GM23338 (cell line): ENCODE measurements at regions not wholly inside any gene's neighbourhood (a gene's known extent, or its start where the extent isn't known, plus 50 kb on each side); places are given as distances from the start of the nearest gene placed in this dataset.

Source experiments
- ATAC-seq: fragments of 200-7000 bp; cut with Tn5 transposase; 3 replicates; pipeline ENCODE4 v1.9.1; 2020
- DNase-seq: peaks from one replicate; pipeline ENCODE4 v3.0.0-alpha.2; 2015; ENCODE audit warnings: low spot score
- H2AFZ ChIP-seq: fragments of 200-600 bp; sonication (generic); 2 replicates; pipeline ENCODE4 v1.8.0; 2016; ENCODE audit warnings: antibody characterized with exemption, mild to moderate bottlenecking, moderate library complexity
- H3F3A ChIP-seq: fragments of 200-600 bp; sonication (generic); replicated peaks from 2 replicates; pipeline ENCODE4 v1.8.0; 2017; ENCODE audit warnings: antibody characterized with exemption, mixed run types, low read depth
- H3K27ac ChIP-seq: fragments of 200-600 bp; sonication (generic); 2 replicates; pipeline ENCODE4 v1.6.1; 2016; ENCODE audit warnings: low read depth
- H3K27me3 ChIP-seq: fragments of 200-600 bp; sonication (generic); 2 replicates; pipeline ENCODE4 v1.8.0; 2016; ENCODE audit warnings: mild to moderate bottlenecking, mixed run types, moderate library complexity; ENCODE audit not compliant: insufficient read depth
- H3K36me3 ChIP-seq: fragments of 200-600 bp; sonication (generic); 2 replicates; pipeline ENCODE4 v1.8.0; 2016; ENCODE audit warnings: mild to moderate bottlenecking; ENCODE audit not compliant: insufficient read depth
- H3K4me1 ChIP-seq: fragments of 200-600 bp; sonication (generic); 2 replicates; pipeline ENCODE4 v1.8.0; 2016; ENCODE audit warnings: mild to moderate bottlenecking, moderate library complexity; ENCODE audit not compliant: insufficient read depth
- H3K4me2 ChIP-seq: fragments of 200-600 bp; sonication (generic); 2 replicates; pipeline ENCODE4 v1.7.1; 2017; ENCODE audit warnings: mixed run types
- H3K4me3 ChIP-seq: fragments of 200-600 bp; sonication (generic); 2 replicates; pipeline ENCODE4 v1.6.1; 2016; ENCODE audit warnings: mixed run types
- H3K79me2 ChIP-seq: fragments of 200-600 bp; sonication (generic); replicated peaks from 2 replicates; pipeline ENCODE4 v1.8.0; 2017; ENCODE audit warnings: mild to moderate bottlenecking; ENCODE audit not compliant: insufficient read depth
- H3K9me2 ChIP-seq: fragments of 200-600 bp; sonication (generic); 2 replicates; pipeline ENCODE4 v1.8.0; 2017; ENCODE audit not compliant: insufficient read depth
- H4K20me1 ChIP-seq: fragments of 200-600 bp; sonication (generic); replicated peaks from 2 replicates; pipeline ENCODE4 v1.8.0; 2017; ENCODE audit warnings: mild to moderate bottlenecking; ENCODE audit not compliant: insufficient read depth
- H3K27ac Mint-ChIP-seq: 2 replicates; pipeline ENCODE4 v1.8.0; 2020; ENCODE audit warnings: inconsistent platforms, mild to moderate bottlenecking, moderate library complexity, mixed read lengths
- H3K27me3 Mint-ChIP-seq: 3 replicates; pipeline ENCODE4 v1.8.0; 2022; ENCODE audit warnings: low read depth, mild to moderate bottlenecking, moderate library complexity, mixed read lengths, inconsistent platforms; ENCODE audit not compliant: insufficient read depth, poor library complexity
- H3K36me3 Mint-ChIP-seq: 3 replicates; pipeline ENCODE4 v1.8.0; 2021; ENCODE audit warnings: low read depth, mild to moderate bottlenecking, inconsistent platforms, moderate library complexity, mixed read lengths
- H3K4me1 Mint-ChIP-seq: 3 replicates; pipeline ENCODE4 v1.8.0; 2020; ENCODE audit warnings: mild to moderate bottlenecking, inconsistent platforms, mixed read lengths
- H3K4me3 Mint-ChIP-seq: 3 replicates; pipeline ENCODE4 v1.8.0; 2021; ENCODE audit warnings: moderate library complexity, mild to moderate bottlenecking, inconsistent platforms, mixed read lengths
- H3K9me3 Mint-ChIP-seq: 3 replicates; pipeline ENCODE4 v1.8.0; 2020; ENCODE audit warnings: moderate library complexity, mild to moderate bottlenecking, inconsistent platforms, mixed read lengths
- CTCF ChIP-seq, 2 experiments: fragments of 200-600 bp in 1 of 2; sonication (generic) in 1 of 2; conservative IDR thresholded peaks; 2 replicates each; pipeline versions ENCODE4 v1.5.1 to v1.6.1; 2016 to 2017; ENCODE audit warnings: antibody characterized with exemption in 2 of 2, low read depth in 2 of 2, mild to moderate bottlenecking in 2 of 2, moderate library complexity in 1 of 2
- ETS1 ChIP-seq: IDR thresholded peaks from 2 replicates; pipeline ENCODE4 v1.6.1; 2016; ENCODE audit warnings: antibody characterized with exemption
- EZH2 ChIP-seq: fragments of 200-600 bp; sonication (generic); IDR thresholded peaks from one replicate; pipeline ENCODE4 v1.8.0; 2017; ENCODE audit warnings: antibody characterized with exemption, mild to moderate bottlenecking, low read depth; ENCODE audit not compliant: unreplicated experiment
- EZH2phosphoT487 ChIP-seq: fragments of 200-600 bp; sonication (generic); IDR thresholded peaks from one replicate; pipeline ENCODE4 v1.8.1; 2018; ENCODE audit warnings: antibody characterized with exemption; ENCODE audit not compliant: unreplicated experiment
- JUNB ChIP-seq: IDR thresholded peaks from one replicate; pipeline ENCODE4 v1.6.1; 2016; ENCODE audit warnings: antibody characterized with exemption; ENCODE audit not compliant: unreplicated experiment
- NANOG ChIP-seq: IDR thresholded peaks from 2 replicates; pipeline ENCODE4 v1.6.1; 2016; ENCODE audit warnings: antibody characterized with exemption, borderline replicate concordance
- POLR2AphosphoS5 ChIP-seq: IDR thresholded peaks from 2 replicates; pipeline ENCODE4 v1.6.1; 2016; ENCODE audit warnings: antibody characterized with exemption, low read depth
- STAT1 ChIP-seq: IDR thresholded peaks from one replicate; pipeline ENCODE4 v1.6.1; 2016; ENCODE audit warnings: antibody characterized with exemption; ENCODE audit not compliant: unreplicated experiment
- TF ChIP-seq, protein P1 (sequence below): fragments of 250-450 bp; sonication (Bioruptor Pico); IDR thresholded peaks from 2 replicates; pipeline ENCODE4 v1.5.0; 2020; ENCODE audit warnings: mild to moderate bottlenecking, moderate library complexity
- TF ChIP-seq, protein P2 (sequence below): IDR thresholded peaks from one replicate; pipeline ENCODE4 v1.6.1; 2018; ENCODE audit warnings: antibody characterized with exemption; ENCODE audit not compliant: unreplicated experiment

DNA sequence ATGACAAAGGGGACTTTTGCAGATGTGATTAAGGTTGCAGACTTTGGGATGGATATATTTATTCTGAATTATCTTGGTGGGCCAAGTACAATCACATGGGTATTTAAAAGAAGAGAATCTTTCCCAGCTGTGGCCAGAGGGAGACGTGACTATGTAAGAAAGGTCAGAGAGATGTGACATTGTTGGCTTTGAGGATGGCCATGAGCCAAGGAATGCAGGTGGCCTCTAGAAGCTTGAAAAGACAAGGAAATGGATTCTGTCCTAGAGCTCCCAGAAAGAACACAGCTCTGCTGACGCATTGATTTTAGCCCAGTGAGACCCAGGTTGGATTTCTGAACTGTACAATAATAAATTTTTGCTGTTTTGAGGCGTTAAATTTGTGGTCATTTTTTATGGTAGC is 616.0 kb upstream of the TBL1XR1 start:
- Mint-ChIP-seq H3K27ac (no peak overlapping the region), H3K4me1 (no peaks in the 10 kb centered on the region; the same call in 2 of the 3 replicates), H3K27me3 (no peaks in the 10 kb centered on the region), H3K9me3 (peaks cover 3% of the 10 kb centered on the region; the same call in 2 of the 3 replicates), H3K36me3 (0 out of 3 replicates have a peak, but pooled peaks cover 1% of the 10 kb centered on the region), H3K4me3 (no peak overlapping the region)
- no peak overlapping the region for H3K27ac ChIP-seq
- H3K79me2 ChIP-seq = no peaks in the 10 kb centered on the region
- no peak for TF ChIP-seq JUNB
- TF ChIP-seq, protein P1, sequence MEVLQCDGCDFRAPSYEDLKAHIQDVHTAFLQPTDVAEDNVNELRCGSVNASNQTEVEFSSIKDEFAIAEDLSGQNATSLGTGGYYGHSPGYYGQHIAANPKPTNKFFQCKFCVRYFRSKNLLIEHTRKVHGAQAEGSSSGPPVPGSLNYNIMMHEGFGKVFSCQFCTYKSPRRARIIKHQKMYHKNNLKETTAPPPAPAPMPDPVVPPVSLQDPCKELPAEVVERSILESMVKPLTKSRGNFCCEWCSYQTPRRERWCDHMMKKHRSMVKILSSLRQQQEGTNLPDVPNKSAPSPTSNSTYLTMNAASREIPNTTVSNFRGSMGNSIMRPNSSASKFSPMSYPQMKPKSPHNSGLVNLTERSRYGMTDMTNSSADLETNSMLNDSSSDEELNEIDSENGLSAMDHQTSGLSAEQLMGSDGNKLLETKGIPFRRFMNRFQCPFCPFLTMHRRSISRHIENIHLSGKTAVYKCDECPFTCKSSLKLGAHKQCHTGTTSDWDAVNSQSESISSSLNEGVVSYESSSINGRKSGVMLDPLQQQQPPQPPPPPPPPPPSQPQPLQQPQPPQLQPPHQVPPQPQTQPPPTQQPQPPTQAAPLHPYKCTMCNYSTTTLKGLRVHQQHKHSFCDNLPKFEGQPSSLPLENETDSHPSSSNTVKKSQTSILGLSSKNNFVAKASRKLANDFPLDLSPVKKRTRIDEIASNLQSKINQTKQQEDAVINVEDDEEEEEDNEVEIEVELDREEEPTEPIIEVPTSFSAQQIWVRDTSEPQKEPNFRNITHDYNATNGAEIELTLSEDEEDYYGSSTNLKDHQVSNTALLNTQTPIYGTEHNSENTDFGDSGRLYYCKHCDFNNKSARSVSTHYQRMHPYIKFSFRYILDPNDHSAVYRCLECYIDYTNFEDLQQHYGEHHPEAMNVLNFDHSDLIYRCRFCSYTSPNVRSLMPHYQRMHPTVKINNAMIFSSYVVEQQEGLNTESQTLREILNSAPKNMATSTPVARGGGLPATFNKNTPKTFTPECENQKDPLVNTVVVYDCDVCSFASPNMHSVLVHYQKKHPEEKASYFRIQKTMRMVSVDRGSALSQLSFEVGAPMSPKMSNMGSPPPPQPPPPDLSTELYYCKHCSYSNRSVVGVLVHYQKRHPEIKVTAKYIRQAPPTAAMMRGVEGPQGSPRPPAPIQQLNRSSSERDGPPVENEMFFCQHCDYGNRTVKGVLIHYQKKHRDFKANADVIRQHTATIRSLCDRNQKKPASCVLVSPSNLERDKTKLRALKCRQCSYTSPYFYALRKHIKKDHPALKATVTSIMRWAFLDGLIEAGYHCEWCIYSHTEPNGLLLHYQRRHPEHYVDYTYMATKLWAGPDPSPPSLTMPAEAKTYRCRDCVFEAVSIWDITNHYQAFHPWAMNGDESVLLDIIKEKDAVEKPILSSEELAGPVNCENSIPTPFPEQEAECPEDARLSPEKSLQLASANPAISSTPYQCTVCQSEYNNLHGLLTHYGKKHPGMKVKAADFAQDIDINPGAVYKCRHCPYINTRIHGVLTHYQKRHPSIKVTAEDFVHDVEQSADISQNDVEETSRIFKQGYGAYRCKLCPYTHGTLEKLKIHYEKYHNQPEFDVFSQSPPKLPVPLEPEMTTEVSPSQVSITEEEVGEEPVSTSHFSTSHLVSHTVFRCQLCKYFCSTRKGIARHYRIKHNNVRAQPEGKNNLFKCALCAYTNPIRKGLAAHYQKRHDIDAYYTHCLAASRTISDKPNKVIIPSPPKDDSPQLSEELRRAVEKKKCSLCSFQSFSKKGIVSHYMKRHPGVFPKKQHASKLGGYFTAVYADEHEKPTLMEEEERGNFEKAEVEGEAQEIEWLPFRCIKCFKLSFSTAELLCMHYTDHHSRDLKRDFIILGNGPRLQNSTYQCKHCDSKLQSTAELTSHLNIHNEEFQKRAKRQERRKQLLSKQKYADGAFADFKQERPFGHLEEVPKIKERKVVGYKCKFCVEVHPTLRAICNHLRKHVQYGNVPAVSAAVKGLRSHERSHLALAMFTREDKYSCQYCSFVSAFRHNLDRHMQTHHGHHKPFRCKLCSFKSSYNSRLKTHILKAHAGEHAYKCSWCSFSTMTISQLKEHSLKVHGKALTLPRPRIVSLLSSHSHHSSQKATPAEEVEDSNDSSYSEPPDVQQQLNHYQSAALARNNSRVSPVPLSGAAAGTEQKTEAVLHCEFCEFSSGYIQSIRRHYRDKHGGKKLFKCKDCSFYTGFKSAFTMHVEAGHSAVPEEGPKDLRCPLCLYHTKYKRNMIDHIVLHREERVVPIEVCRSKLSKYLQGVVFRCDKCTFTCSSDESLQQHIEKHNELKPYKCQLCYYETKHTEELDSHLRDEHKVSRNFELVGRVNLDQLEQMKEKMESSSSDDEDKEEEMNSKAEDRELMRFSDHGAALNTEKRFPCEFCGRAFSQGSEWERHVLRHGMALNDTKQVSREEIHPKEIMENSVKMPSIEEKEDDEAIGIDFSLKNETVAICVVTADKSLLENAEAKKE = no peak
- TF ChIP-seq, protein P2, sequence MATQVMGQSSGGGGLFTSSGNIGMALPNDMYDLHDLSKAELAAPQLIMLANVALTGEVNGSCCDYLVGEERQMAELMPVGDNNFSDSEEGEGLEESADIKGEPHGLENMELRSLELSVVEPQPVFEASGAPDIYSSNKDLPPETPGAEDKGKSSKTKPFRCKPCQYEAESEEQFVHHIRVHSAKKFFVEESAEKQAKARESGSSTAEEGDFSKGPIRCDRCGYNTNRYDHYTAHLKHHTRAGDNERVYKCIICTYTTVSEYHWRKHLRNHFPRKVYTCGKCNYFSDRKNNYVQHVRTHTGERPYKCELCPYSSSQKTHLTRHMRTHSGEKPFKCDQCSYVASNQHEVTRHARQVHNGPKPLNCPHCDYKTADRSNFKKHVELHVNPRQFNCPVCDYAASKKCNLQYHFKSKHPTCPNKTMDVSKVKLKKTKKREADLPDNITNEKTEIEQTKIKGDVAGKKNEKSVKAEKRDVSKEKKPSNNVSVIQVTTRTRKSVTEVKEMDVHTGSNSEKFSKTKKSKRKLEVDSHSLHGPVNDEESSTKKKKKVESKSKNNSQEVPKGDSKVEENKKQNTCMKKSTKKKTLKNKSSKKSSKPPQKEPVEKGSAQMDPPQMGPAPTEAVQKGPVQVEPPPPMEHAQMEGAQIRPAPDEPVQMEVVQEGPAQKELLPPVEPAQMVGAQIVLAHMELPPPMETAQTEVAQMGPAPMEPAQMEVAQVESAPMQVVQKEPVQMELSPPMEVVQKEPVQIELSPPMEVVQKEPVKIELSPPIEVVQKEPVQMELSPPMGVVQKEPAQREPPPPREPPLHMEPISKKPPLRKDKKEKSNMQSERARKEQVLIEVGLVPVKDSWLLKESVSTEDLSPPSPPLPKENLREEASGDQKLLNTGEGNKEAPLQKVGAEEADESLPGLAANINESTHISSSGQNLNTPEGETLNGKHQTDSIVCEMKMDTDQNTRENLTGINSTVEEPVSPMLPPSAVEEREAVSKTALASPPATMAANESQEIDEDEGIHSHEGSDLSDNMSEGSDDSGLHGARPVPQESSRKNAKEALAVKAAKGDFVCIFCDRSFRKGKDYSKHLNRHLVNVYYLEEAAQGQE = no peak
- no peak for TF ChIP-seq ETS1
- no peak for TF ChIP-seq STAT1
- TF ChIP-seq EZH2 = no peak
- TF ChIP-seq CTCF (conservative IDR thresholded peaks at IDR 0.05; ENCODE audit: low read depth in 2 of 2) = no peak
- no peak for TF ChIP-seq POLR2AphosphoS5
- TF ChIP-seq EZH2phosphoT487 = no peak
- no peak for TF ChIP-seq NANOG
- H3K27me3 ChIP-seq = no peaks in the 10 kb centered on the region
- H2AFZ ChIP-seq = no peak overlapping the region
- no peaks in the 10 kb centered on the region for H3F3A ChIP-seq
- no peaks in the 10 kb centered on the region for H4K20me1 ChIP-seq
- no peak for DNase-seq
- no peaks in the 10 kb centered on the region; the same call in 1 of the 2 replicates for H3K9me2 ChIP-seq
- H3K4me2 ChIP-seq = no peak overlapping the region
- H3K4me1 ChIP-seq = no peaks in the 10 kb centered on the region
- no peaks in the 10 kb centered on the region for H3K36me3 ChIP-seq
- no peak for ATAC-seq
- no peak overlapping the region for H3K4me3 ChIP-seq
